MCF 10A (cell line): ENCODE measurements at regions not wholly inside any gene's neighbourhood (a gene's known extent, or its start where the extent isn't known, plus 50 kb on each side); places are given as distances from the start of the nearest gene placed in this dataset.

ENCODE experiments used
- BruUV-seq: library from RNA; stranded (reverse); fragments of 400-500 nt; replicated peaks from 2 replicates; lab custom pipeline; 2021; lab: Mats Ljungman, UMichigan
- CTCF ChIA-PET: fragments of 300-600 bp; sonication (Branson Sonifier 250); formaldehyde crosslinking; extraction: SDS; loops from one replicate; lab custom pipeline; 2021; ENCODE audit warnings: antibody characterized with exemption, inconsistent platforms; lab: Yijun Ruan, JAX
- POLR2A ChIA-PET: fragments of 300-600, 350-650 bp; sonication (Branson Sonifier 250); formaldehyde crosslinking; extraction: SDS; loops from one replicate; lab custom pipeline; 2020; ENCODE audit warnings: antibody characterized with exemption, inconsistent platforms; lab: Yijun Ruan, JAX
- DNase-seq: peaks from one replicate; pipeline ENCODE4 v3.0.0-alpha.2; 2018; ENCODE audit not compliant: unreplicated experiment
- H3K27ac Mint-ChIP-seq: one replicate; pipeline ENCODE4 v1.8.0; 2022; ENCODE audit warnings: mild to moderate bottlenecking, low read depth, mixed read lengths; ENCODE audit not compliant: unreplicated experiment
- H3K27me3 Mint-ChIP-seq: one replicate; pipeline ENCODE4 v1.8.0; 2022; ENCODE audit warnings: mixed read lengths; ENCODE audit not compliant: insufficient read depth, unreplicated experiment
- H3K36me3 Mint-ChIP-seq: one replicate; pipeline ENCODE4 v1.8.0; 2022; ENCODE audit warnings: mild to moderate bottlenecking, moderate library complexity, mixed read lengths; ENCODE audit not compliant: insufficient read depth, unreplicated experiment
- H3K4me1 Mint-ChIP-seq: one replicate; pipeline ENCODE4 v1.8.0; 2022; ENCODE audit warnings: mixed read lengths; ENCODE audit not compliant: insufficient read depth, unreplicated experiment
- H3K4me3 Mint-ChIP-seq: one replicate; pipeline ENCODE4 v1.8.0; 2022; ENCODE audit warnings: mild to moderate bottlenecking, moderate library complexity, mixed read lengths; ENCODE audit not compliant: unreplicated experiment
- H3K9me3 Mint-ChIP-seq: one replicate; pipeline ENCODE4 v1.8.0; 2022; ENCODE audit warnings: mixed read lengths; ENCODE audit not compliant: unreplicated experiment
- intact Hi-C: fragments of 100-400 bp; cut with micrococcal nuclease; formaldehyde crosslinking; loops from 2 replicates; pipeline ENCODE4 v1.14.1; 2022
- TF ChIP-seq, protein P1 (sequence below): fragments of 200-600 bp; IDR thresholded peaks from one replicate; pipeline ENCODE4 v1.8.0; 2022; ENCODE audit warnings: antibody characterized with exemption, mild to moderate bottlenecking; ENCODE audit not compliant: unreplicated experiment

DNA sequence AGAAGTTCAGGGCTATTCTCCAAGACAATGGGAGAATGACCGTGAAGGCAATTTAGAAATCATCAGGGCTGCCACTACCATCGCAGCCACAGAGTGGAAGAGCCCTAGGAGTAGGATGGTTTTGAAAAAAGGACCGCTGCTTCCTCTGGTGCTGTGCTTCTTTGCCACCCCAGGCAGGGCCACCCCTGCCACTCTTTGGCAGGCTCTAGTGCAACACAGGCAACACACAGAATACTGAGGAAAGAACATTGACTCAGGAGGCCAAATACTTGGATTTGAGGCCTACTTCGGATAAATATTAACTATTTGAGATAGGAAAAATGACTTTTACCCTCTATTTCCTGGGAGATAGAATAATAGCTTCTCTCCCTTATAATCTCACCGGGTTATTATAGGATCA lies 228.9 kb upstream of the BOD1L1 start:
- Mint-ChIP-seq H3K36me3 (no peaks in the 10 kb centered on the region), H3K9me3 (no peaks in the 10 kb centered on the region), H3K27ac (no peak overlapping the region), H3K27me3 (no peaks in the 10 kb centered on the region), H3K4me3 (no peak overlapping the region), H3K4me1 (no peaks in the 10 kb centered on the region)
- POLR2A ChIA-PET, result no interaction called here
- no TSS peak for BruUV-seq
- TF ChIP-seq, protein P1, sequence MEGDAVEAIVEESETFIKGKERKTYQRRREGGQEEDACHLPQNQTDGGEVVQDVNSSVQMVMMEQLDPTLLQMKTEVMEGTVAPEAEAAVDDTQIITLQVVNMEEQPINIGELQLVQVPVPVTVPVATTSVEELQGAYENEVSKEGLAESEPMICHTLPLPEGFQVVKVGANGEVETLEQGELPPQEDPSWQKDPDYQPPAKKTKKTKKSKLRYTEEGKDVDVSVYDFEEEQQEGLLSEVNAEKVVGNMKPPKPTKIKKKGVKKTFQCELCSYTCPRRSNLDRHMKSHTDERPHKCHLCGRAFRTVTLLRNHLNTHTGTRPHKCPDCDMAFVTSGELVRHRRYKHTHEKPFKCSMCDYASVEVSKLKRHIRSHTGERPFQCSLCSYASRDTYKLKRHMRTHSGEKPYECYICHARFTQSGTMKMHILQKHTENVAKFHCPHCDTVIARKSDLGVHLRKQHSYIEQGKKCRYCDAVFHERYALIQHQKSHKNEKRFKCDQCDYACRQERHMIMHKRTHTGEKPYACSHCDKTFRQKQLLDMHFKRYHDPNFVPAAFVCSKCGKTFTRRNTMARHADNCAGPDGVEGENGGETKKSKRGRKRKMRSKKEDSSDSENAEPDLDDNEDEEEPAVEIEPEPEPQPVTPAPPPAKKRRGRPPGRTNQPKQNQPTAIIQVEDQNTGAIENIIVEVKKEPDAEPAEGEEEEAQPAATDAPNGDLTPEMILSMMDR, result no peak
- CTCF ChIA-PET, result interaction anchor here (0.8 to 2.2 kb wide), 2 partner anchors 69 to 202 kb away, joined by 3 to 4 read pairs; no protein-coding TSS in a partner anchor
- intact Hi-C loops, result no loop called here
- DNase-seq, result no peak

DNA sequence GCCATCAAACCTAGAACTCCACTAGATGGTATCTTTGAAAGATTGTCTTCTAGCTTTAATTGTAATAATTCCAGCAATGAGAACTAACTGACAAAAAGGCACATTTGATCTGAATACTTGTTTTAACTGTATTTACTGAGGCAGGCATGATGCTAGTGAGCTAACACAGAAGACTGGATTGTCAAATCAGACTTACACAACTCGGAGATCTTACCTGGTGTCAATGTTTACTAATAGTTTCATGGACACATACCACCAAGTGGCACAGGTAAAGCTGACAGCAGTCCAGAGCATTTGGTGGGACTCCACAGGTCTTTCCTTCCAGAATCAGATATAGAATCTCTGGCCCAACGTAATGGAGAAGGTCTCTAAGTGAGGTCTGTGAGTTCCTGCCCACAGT lies 229.9 kb upstream of the BOD1L1 start:
- H3K9me3 Mint-ChIP-seq, result peaks cover 2% of the 10 kb centered on the region
- intact Hi-C loops, result no loop called here
- H3K36me3 Mint-ChIP-seq, result no peaks in the 10 kb centered on the region
- TF ChIP-seq, protein P1, result no peak
- no peaks in the 10 kb centered on the region for H3K27me3 Mint-ChIP-seq
- no peak overlapping the region for H3K27ac Mint-ChIP-seq
- no peaks in the 10 kb centered on the region for H3K4me1 Mint-ChIP-seq
- H3K4me3 Mint-ChIP-seq, result no peak overlapping the region
- ChIA-PET CTCF (interaction anchor here (0.6 to 2.2 kb wide), 2 partner anchors 70 to 603 kb away, joined by 3 to 4 read pairs; no protein-coding TSS in a partner anchor), POLR2A (interaction anchor here (0.6 to 0.7 kb wide), 2 partner anchors 12 to 1092 kb away, joined by 4 read pairs; no protein-coding TSS in a partner anchor)
- no peak for DNase-seq
- BruUV-seq, result no TSS peak

DNA sequence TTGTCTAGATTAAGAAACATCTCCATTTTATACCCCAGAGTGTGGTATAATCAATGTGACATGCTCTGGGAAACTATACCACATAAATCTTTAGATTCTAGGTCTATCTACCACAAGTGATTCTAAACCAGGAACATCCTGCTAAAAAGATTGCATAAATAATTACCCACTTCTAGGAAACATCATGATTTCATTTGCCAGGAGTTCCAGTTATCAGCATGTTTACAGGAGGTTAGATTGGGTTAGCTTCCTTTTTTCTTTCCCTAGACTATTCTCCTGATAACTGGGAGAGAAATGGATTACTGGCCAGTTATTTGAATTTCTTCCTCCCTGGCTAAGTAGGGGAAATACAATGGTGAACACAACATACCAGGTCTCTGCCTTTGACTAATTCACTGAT lies 230.3 kb upstream of the BOD1L1 start:
- Mint-ChIP-seq H3K9me3 (peaks cover 6% of the 10 kb centered on the region), H3K27ac (no peak overlapping the region), H3K4me1 (no peaks in the 10 kb centered on the region), H3K36me3 (no peaks in the 10 kb centered on the region), H3K27me3 (no peaks in the 10 kb centered on the region), H3K4me3 (no peak overlapping the region)
- BruUV-seq, result no TSS peak
- TF ChIP-seq, protein P1, result no peak
- CTCF ChIA-PET, result interaction anchor here (0.6 to 2.2 kb wide), 2 partner anchors 70 to 603 kb away, joined by 3 to 4 read pairs; no protein-coding TSS in a partner anchor
- intact Hi-C loops, result no loop called here
- POLR2A ChIA-PET, result interaction anchor here (0.7 to 1.0 kb wide), 2 partner anchors 13 to 70 kb away, joined by 3 to 4 read pairs; no protein-coding TSS in a partner anchor
- DNase-seq, result no peak

DNA sequence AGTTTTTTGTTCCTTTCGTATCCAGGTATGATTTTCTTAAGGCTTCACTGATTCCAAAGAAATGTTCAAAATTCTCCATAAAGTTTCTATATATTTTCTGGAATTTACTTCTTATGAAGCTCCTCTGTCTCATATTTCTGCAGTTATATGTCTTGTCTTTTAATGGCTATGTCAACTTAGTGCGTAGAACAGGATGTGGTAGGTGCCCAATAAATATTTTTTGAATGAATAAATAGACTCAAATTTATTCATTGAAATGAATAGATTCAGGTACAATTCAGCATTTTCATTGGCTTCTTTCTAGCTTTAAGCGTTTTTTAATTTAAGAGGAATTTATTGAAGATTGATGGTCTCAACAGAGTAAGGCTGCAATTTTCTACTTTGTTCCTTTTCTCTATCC lies 231.9 kb upstream of the BOD1L1 start:
- Mint-ChIP-seq H3K4me1 (no peaks in the 10 kb centered on the region), H3K9me3 (peaks cover 8% of the 10 kb centered on the region), H3K27ac (no peak overlapping the region), H3K27me3 (no peaks in the 10 kb centered on the region), H3K4me3 (no peak overlapping the region), H3K36me3 (no peaks in the 10 kb centered on the region)
- ChIA-PET POLR2A (no interaction called here), CTCF (interaction anchor here (0.5 kb wide), 1 partner anchor 134 kb away, joined by 3 read pairs; no protein-coding TSS in a partner anchor)
- no peak for DNase-seq
- BruUV-seq, result no TSS peak
- intact Hi-C loops, result no loop called here
- TF ChIP-seq, protein P1, result no peak
